ENCODE measurements at regions not wholly inside any gene's neighbourhood (a gene's known extent, or its start where the extent isn't known, plus 50 kb on each side); places are given as distances from the start of the nearest gene placed in this dataset.

GRCh38 chr10:121335386-121335925, 262.8 kb downstream of the FGFR2 start:
- TF ChIP-seq CTCF (IDR thresholded peaks at IDR 0.05 in 4 of 5, conservative IDR thresholded peaks at IDR 0.05 in 1 of 5), result no peak
- TF ChIP-seq POLR2A (IDR thresholded peaks at IDR 0.05), result no peak

All from gastrocnemius medialis (tissue), 4 donors.